GM23338 (cell line): ENCODE measurements at regions not wholly inside any gene's neighbourhood (a gene's known extent, or its start where the extent isn't known, plus 50 kb on each side); places are given as distances from the start of the nearest gene placed in this dataset.

Experiments
- ATAC-seq: fragments of 200-7000 bp; cut with Tn5 transposase; 3 replicates; pipeline ENCODE4 v1.9.1; 2020
- DNase-seq: peaks from one replicate; pipeline ENCODE4 v3.0.0-alpha.2; 2015; ENCODE audit warnings: low spot score
- H2AFZ ChIP-seq: fragments of 200-600 bp; sonication (generic); 2 replicates; pipeline ENCODE4 v1.8.0; 2016; ENCODE audit warnings: antibody characterized with exemption, mild to moderate bottlenecking, moderate library complexity
- H3F3A ChIP-seq: fragments of 200-600 bp; sonication (generic); replicated peaks from 2 replicates; pipeline ENCODE4 v1.8.0; 2017; ENCODE audit warnings: antibody characterized with exemption, mixed run types, low read depth
- H3K27ac ChIP-seq: fragments of 200-600 bp; sonication (generic); 2 replicates; pipeline ENCODE4 v1.6.1; 2016; ENCODE audit warnings: low read depth
- H3K27me3 ChIP-seq: fragments of 200-600 bp; sonication (generic); 2 replicates; pipeline ENCODE4 v1.8.0; 2016; ENCODE audit warnings: mild to moderate bottlenecking, mixed run types, moderate library complexity; ENCODE audit not compliant: insufficient read depth
- H3K36me3 ChIP-seq: fragments of 200-600 bp; sonication (generic); 2 replicates; pipeline ENCODE4 v1.8.0; 2016; ENCODE audit warnings: mild to moderate bottlenecking; ENCODE audit not compliant: insufficient read depth
- H3K4me1 ChIP-seq: fragments of 200-600 bp; sonication (generic); 2 replicates; pipeline ENCODE4 v1.8.0; 2016; ENCODE audit warnings: mild to moderate bottlenecking, moderate library complexity; ENCODE audit not compliant: insufficient read depth
- H3K4me2 ChIP-seq: fragments of 200-600 bp; sonication (generic); 2 replicates; pipeline ENCODE4 v1.7.1; 2017; ENCODE audit warnings: mixed run types
- H3K4me3 ChIP-seq: fragments of 200-600 bp; sonication (generic); 2 replicates; pipeline ENCODE4 v1.6.1; 2016; ENCODE audit warnings: mixed run types
- H3K79me2 ChIP-seq: fragments of 200-600 bp; sonication (generic); replicated peaks from 2 replicates; pipeline ENCODE4 v1.8.0; 2017; ENCODE audit warnings: mild to moderate bottlenecking; ENCODE audit not compliant: insufficient read depth
- H3K9me2 ChIP-seq: fragments of 200-600 bp; sonication (generic); 2 replicates; pipeline ENCODE4 v1.8.0; 2017; ENCODE audit not compliant: insufficient read depth
- H4K20me1 ChIP-seq: fragments of 200-600 bp; sonication (generic); replicated peaks from 2 replicates; pipeline ENCODE4 v1.8.0; 2017; ENCODE audit warnings: mild to moderate bottlenecking; ENCODE audit not compliant: insufficient read depth
- H3K27ac Mint-ChIP-seq: 2 replicates; pipeline ENCODE4 v1.8.0; 2020; ENCODE audit warnings: inconsistent platforms, mild to moderate bottlenecking, moderate library complexity, mixed read lengths
- H3K27me3 Mint-ChIP-seq: 3 replicates; pipeline ENCODE4 v1.8.0; 2022; ENCODE audit warnings: low read depth, mild to moderate bottlenecking, moderate library complexity, mixed read lengths, inconsistent platforms; ENCODE audit not compliant: insufficient read depth, poor library complexity
- H3K36me3 Mint-ChIP-seq: 3 replicates; pipeline ENCODE4 v1.8.0; 2021; ENCODE audit warnings: low read depth, mild to moderate bottlenecking, inconsistent platforms, moderate library complexity, mixed read lengths
- H3K4me1 Mint-ChIP-seq: 3 replicates; pipeline ENCODE4 v1.8.0; 2020; ENCODE audit warnings: mild to moderate bottlenecking, inconsistent platforms, mixed read lengths
- H3K4me3 Mint-ChIP-seq: 3 replicates; pipeline ENCODE4 v1.8.0; 2021; ENCODE audit warnings: moderate library complexity, mild to moderate bottlenecking, inconsistent platforms, mixed read lengths
- H3K9me3 Mint-ChIP-seq: 3 replicates; pipeline ENCODE4 v1.8.0; 2020; ENCODE audit warnings: moderate library complexity, mild to moderate bottlenecking, inconsistent platforms, mixed read lengths
- CREB1 ChIP-seq: fragments of 250-450 bp; sonication (Bioruptor Pico); IDR thresholded peaks from 2 replicates; pipeline ENCODE4 v1.5.0; 2020; ENCODE audit warnings: low read depth, mild to moderate bottlenecking, moderate library complexity
- JUNB ChIP-seq: IDR thresholded peaks from one replicate; pipeline ENCODE4 v1.6.1; 2016; ENCODE audit warnings: antibody characterized with exemption; ENCODE audit not compliant: unreplicated experiment
- POLR2AphosphoS5 ChIP-seq: IDR thresholded peaks from 2 replicates; pipeline ENCODE4 v1.6.1; 2016; ENCODE audit warnings: antibody characterized with exemption, low read depth
- ZNF462 ChIP-seq: fragments of 250-450 bp; sonication (Bioruptor Pico); IDR thresholded peaks from 2 replicates; pipeline ENCODE4 v1.5.0; 2020; ENCODE audit warnings: mild to moderate bottlenecking, moderate library complexity
- TF ChIP-seq, protein P1 (sequence below): IDR thresholded peaks from one replicate; pipeline ENCODE4 v1.6.1; 2018; ENCODE audit warnings: antibody characterized with exemption; ENCODE audit not compliant: unreplicated experiment

DNA sequence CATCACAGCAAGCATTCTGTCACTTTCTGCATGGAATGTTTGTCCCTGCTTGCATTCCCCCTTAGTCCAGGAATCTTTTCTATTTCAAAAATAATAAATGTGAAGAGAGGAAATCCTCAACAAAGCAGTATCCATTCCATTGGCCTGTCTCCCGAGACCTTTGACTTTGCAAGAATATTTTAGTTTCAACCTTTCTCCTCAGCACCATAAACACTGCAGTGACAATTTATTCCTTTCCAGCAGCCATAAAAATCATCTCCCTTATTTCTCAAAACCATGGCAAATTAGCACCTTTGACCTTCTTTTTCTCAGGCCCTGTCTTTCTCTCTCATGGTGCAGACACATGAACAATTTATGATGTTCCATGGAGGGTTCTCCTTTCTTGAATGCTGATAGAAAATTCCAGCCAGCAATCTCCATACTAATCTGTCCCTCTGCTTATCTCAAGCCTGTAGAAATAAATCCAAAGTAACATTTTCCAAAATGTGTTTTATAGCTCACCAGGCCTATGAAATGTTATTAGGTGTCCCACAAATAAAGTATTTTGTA lies 352.1 kb upstream of the CCL2 start:
- no peak for DNase-seq
- H3K36me3 Mint-ChIP-seq: no peaks in the 10 kb centered on the region
- no peak overlapping the region for H3K4me3 Mint-ChIP-seq
- Histone ChIP-seq H3F3A (no peaks in the 10 kb centered on the region), H3K36me3 (no peaks in the 10 kb centered on the region), H2AFZ (no peak overlapping the region), H3K4me2 (no peak overlapping the region), H3K4me3 (no peak overlapping the region), H3K79me2 (no peaks in the 10 kb centered on the region), H4K20me1 (no peaks in the 10 kb centered on the region), H3K4me1 (peaks cover 16% of the 10 kb centered on the region; the same call in 1 of the 2 replicates), H3K27ac (no peak overlapping the region), H3K9me2 (peaks cover 14% of the 10 kb centered on the region), H3K27me3 (no peaks in the 10 kb centered on the region)
- H3K4me1 Mint-ChIP-seq: peaks cover 27% of the 10 kb centered on the region
- no peaks in the 10 kb centered on the region for H3K27me3 Mint-ChIP-seq
- TF ChIP-seq CREB1 (CRISPR knock-in tag) (no peak), POLR2AphosphoS5 (no peak), ZNF462 (no peak), JUNB (no peak)
- TF ChIP-seq, protein P1, sequence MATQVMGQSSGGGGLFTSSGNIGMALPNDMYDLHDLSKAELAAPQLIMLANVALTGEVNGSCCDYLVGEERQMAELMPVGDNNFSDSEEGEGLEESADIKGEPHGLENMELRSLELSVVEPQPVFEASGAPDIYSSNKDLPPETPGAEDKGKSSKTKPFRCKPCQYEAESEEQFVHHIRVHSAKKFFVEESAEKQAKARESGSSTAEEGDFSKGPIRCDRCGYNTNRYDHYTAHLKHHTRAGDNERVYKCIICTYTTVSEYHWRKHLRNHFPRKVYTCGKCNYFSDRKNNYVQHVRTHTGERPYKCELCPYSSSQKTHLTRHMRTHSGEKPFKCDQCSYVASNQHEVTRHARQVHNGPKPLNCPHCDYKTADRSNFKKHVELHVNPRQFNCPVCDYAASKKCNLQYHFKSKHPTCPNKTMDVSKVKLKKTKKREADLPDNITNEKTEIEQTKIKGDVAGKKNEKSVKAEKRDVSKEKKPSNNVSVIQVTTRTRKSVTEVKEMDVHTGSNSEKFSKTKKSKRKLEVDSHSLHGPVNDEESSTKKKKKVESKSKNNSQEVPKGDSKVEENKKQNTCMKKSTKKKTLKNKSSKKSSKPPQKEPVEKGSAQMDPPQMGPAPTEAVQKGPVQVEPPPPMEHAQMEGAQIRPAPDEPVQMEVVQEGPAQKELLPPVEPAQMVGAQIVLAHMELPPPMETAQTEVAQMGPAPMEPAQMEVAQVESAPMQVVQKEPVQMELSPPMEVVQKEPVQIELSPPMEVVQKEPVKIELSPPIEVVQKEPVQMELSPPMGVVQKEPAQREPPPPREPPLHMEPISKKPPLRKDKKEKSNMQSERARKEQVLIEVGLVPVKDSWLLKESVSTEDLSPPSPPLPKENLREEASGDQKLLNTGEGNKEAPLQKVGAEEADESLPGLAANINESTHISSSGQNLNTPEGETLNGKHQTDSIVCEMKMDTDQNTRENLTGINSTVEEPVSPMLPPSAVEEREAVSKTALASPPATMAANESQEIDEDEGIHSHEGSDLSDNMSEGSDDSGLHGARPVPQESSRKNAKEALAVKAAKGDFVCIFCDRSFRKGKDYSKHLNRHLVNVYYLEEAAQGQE: no peak
- H3K9me3 Mint-ChIP-seq: no peaks in the 10 kb centered on the region
- H3K27ac Mint-ChIP-seq: no peak overlapping the region
- ATAC-seq: no peak
